ENCODE measurements at regions not wholly inside any gene's neighbourhood (a gene's known extent, or its start where the extent isn't known, plus 50 kb on each side); places are given as distances from the start of the nearest gene placed in this dataset.

GRCh38 chr2:67709835-67710234, 312.7 kb downstream of the ETAA1 start:
- DNase-seq: no peak
- Histone ChIP-seq H3K36me3 (ENCODE audit: control insufficient read depth in 3 of 3, insufficient read depth in 2 of 3, low read depth in 1 of 3, low read length in 3 of 3) (no peaks in the 10 kb centered on the region), H3K9me3 (ENCODE audit: control insufficient read depth in 2 of 2, insufficient read depth in 1 of 2, low read depth in 1 of 2, low read length in 1 of 2) (no peaks in the 10 kb centered on the region), H3K27me3 (ENCODE audit: control insufficient read depth in 3 of 3, insufficient read depth in 3 of 3, low read length in 3 of 3) (no peaks in the 10 kb centered on the region), H3K4me1 (ENCODE audit: control insufficient read depth in 3 of 3, insufficient read depth in 2 of 3, low read depth in 1 of 3, low read length in 2 of 3) (no peaks in the 10 kb centered on the region), H3K27ac (ENCODE audit: low read depth in 1 of 3, low read length in 2 of 3) (no peak overlapping the region), H3K4me3 (ENCODE audit: low read depth in 1 of 3, low read length in 3 of 3) (no peak overlapping the region)
- 71 to 89% (median 72%) methylated on average over 2 of the region's 2 CpGs for WGBS, 3 donors
- FAIRE-seq: no peak

- H3K36me3 ChIP-seq (ENCODE audit: control insufficient read depth in 3 of 3, insufficient read depth in 2 of 3, low read depth in 1 of 3, low read length in 3 of 3): no peaks in the 10 kb centered on the region
- WGBS, 3 donors: 66 to 78% (median 76%) methylated on average over 12 of the region's 12 CpGs
- DNase-seq (no peak), FAIRE-seq (no peak)
- no peak overlapping the region for H3K27ac ChIP-seq (ENCODE audit: low read depth in 1 of 3, low read length in 2 of 3)
- H3K4me3 ChIP-seq (ENCODE audit: low read depth in 1 of 3, low read length in 3 of 3): no peak overlapping the region
- H3K9me3 ChIP-seq (ENCODE audit: control insufficient read depth in 2 of 2, insufficient read depth in 1 of 2, low read depth in 1 of 2, low read length in 1 of 2): no peaks in the 10 kb centered on the region
- no peaks in the 10 kb centered on the region for H3K4me1 ChIP-seq (ENCODE audit: control insufficient read depth in 3 of 3, insufficient read depth in 2 of 3, low read depth in 1 of 3, low read length in 2 of 3)
- no peaks in the 10 kb centered on the region for H3K27me3 ChIP-seq (ENCODE audit: control insufficient read depth in 3 of 3, insufficient read depth in 3 of 3, low read length in 3 of 3)
These were observed 315.4 kb downstream of the ETAA1 start for GRCh38 chr2:67712484-67712883.

- Histone ChIP-seq H3K36me3 (ENCODE audit: control insufficient read depth in 3 of 3, insufficient read depth in 2 of 3, low read depth in 1 of 3, low read length in 3 of 3) (no peaks in the 10 kb centered on the region), H3K27ac (ENCODE audit: low read depth in 1 of 3, low read length in 2 of 3) (no peak overlapping the region), H3K4me1 (ENCODE audit: control insufficient read depth in 3 of 3, insufficient read depth in 2 of 3, low read depth in 1 of 3, low read length in 2 of 3) (no peaks in the 10 kb centered on the region), H3K9me3 (ENCODE audit: control insufficient read depth in 2 of 2, insufficient read depth in 1 of 2, low read depth in 1 of 2, low read length in 1 of 2) (no peaks in the 10 kb centered on the region), H3K4me3 (ENCODE audit: low read depth in 1 of 3, low read length in 3 of 3) (no peak overlapping the region), H3K27me3 (ENCODE audit: control insufficient read depth in 3 of 3, insufficient read depth in 3 of 3, low read length in 3 of 3) (no peaks in the 10 kb centered on the region)
- DNase-seq (no peak), FAIRE-seq (no peak)
- 32 to 61% (median 48%) methylated on average over 3 of the region's 3 CpGs for WGBS, 3 donors
These were observed 316.2 kb downstream of the ETAA1 start for GRCh38 chr2:67713376-67713775.

- 74 to 80% (median 75%) methylated on average over 1 of the region's 1 CpG for WGBS, 3 donors
- H3K4me1 ChIP-seq (ENCODE audit: control insufficient read depth in 3 of 3, insufficient read depth in 2 of 3, low read depth in 1 of 3, low read length in 2 of 3): no peaks in the 10 kb centered on the region
- no peak for FAIRE-seq
These were observed 319.8 kb downstream of the ETAA1 start for GRCh38 chr2:67716895-67717396.

GRCh38 chr2:67717692-67718091, 320.6 kb downstream of the ETAA1 start:
- no peak for FAIRE-seq
- no peaks in the 10 kb centered on the region for H3K4me1 ChIP-seq (ENCODE audit: control insufficient read depth in 3 of 3, insufficient read depth in 2 of 3, low read depth in 1 of 3, low read length in 2 of 3)
- no peaks in the 10 kb centered on the region for H3K36me3 ChIP-seq (ENCODE audit: control insufficient read depth in 3 of 3, insufficient read depth in 2 of 3, low read depth in 1 of 3, low read length in 3 of 3)
- no peaks in the 10 kb centered on the region for H3K27me3 ChIP-seq (ENCODE audit: control insufficient read depth in 3 of 3, insufficient read depth in 3 of 3, low read length in 3 of 3)
- DNase-seq: no peak
- H3K9me3 ChIP-seq (ENCODE audit: control insufficient read depth in 2 of 2, insufficient read depth in 1 of 2, low read depth in 1 of 2, low read length in 1 of 2): peaks cover 0 to 4% of the 10 kb centered on the region in 2 donors
- H3K27ac ChIP-seq (ENCODE audit: low read depth in 1 of 3, low read length in 2 of 3): no peak overlapping the region
- H3K4me3 ChIP-seq (ENCODE audit: low read depth in 1 of 3, low read length in 3 of 3): no peak overlapping the region

More at GRCh38 chr2:67716895-67717396, 319.8 kb downstream of the ETAA1 start:
- H3K9me3 ChIP-seq (ENCODE audit: control insufficient read depth in 2 of 2, insufficient read depth in 1 of 2, low read depth in 1 of 2, low read length in 1 of 2): peaks cover 0 to 4% of the 10 kb centered on the region in 2 donors
- DNase-seq: no peak
- no peak overlapping the region for H3K27ac ChIP-seq (ENCODE audit: low read depth in 1 of 3, low read length in 2 of 3)
- no peak overlapping the region for H3K4me3 ChIP-seq (ENCODE audit: low read depth in 1 of 3, low read length in 3 of 3)
- H3K36me3 ChIP-seq (ENCODE audit: control insufficient read depth in 3 of 3, insufficient read depth in 2 of 3, low read depth in 1 of 3, low read length in 3 of 3): no peaks in the 10 kb centered on the region
- H3K27me3 ChIP-seq (ENCODE audit: control insufficient read depth in 3 of 3, insufficient read depth in 3 of 3, low read length in 3 of 3): no peaks in the 10 kb centered on the region

- DNase-seq: no peak
- Histone ChIP-seq H3K4me3 (ENCODE audit: low read depth in 1 of 3, low read length in 3 of 3) (no peak overlapping the region), H3K4me1 (ENCODE audit: control insufficient read depth in 3 of 3, insufficient read depth in 2 of 3, low read depth in 1 of 3, low read length in 2 of 3) (no peaks in the 10 kb centered on the region), H3K9me3 (ENCODE audit: control insufficient read depth in 2 of 2, insufficient read depth in 1 of 2, low read depth in 1 of 2, low read length in 1 of 2) (peaks cover 0 to 4% of the 10 kb centered on the region in 2 donors), H3K27me3 (ENCODE audit: control insufficient read depth in 3 of 3, insufficient read depth in 3 of 3, low read length in 3 of 3) (no peaks in the 10 kb centered on the region), H3K27ac (ENCODE audit: low read depth in 1 of 3, low read length in 2 of 3) (no peak overlapping the region), H3K36me3 (ENCODE audit: control insufficient read depth in 3 of 3, insufficient read depth in 2 of 3, low read depth in 1 of 3, low read length in 3 of 3) (no peaks in the 10 kb centered on the region)
- FAIRE-seq: no peak
- WGBS, 3 donors: 67 to 89% (median 88%) methylated on average over 2 of the region's 2 CpGs
These were observed 322.2 kb downstream of the ETAA1 start for GRCh38 chr2:67719351-67719750.

GRCh38 chr2:67721516-67721915, 324.4 kb downstream of the ETAA1 start:
- H3K36me3 ChIP-seq (ENCODE audit: control insufficient read depth in 3 of 3, insufficient read depth in 2 of 3, low read depth in 1 of 3, low read length in 3 of 3): no peaks in the 10 kb centered on the region
- 26 to 75% (median 33%) methylated on average over 1 of the region's 1 CpG for WGBS, 3 donors
- H3K27ac ChIP-seq (ENCODE audit: low read depth in 1 of 3, low read length in 2 of 3): no peak overlapping the region
- DNase-seq (no peak), FAIRE-seq (no peak)
- H3K9me3 ChIP-seq (ENCODE audit: control insufficient read depth in 2 of 2, insufficient read depth in 1 of 2, low read depth in 1 of 2, low read length in 1 of 2): peaks cover 0 to 4% of the 10 kb centered on the region in 2 donors
- no peak overlapping the region for H3K4me3 ChIP-seq (ENCODE audit: low read depth in 1 of 3, low read length in 3 of 3)
- no peaks in the 10 kb centered on the region for H3K27me3 ChIP-seq (ENCODE audit: control insufficient read depth in 3 of 3, insufficient read depth in 3 of 3, low read length in 3 of 3)
- no peaks in the 10 kb centered on the region for H3K4me1 ChIP-seq (ENCODE audit: control insufficient read depth in 3 of 3, insufficient read depth in 2 of 3, low read depth in 1 of 3, low read length in 2 of 3)

GRCh38 chr2:67724261-67724660, 327.1 kb downstream of the ETAA1 start:
- DNase-seq (no peak), FAIRE-seq (no peak)
- Histone ChIP-seq H3K9me3 (ENCODE audit: control insufficient read depth in 2 of 2, insufficient read depth in 1 of 2, low read depth in 1 of 2, low read length in 1 of 2) (peaks cover 0 to 4% of the 10 kb centered on the region in 2 donors), H3K4me3 (ENCODE audit: low read depth in 1 of 3, low read length in 3 of 3) (no peak overlapping the region), H3K4me1 (ENCODE audit: control insufficient read depth in 3 of 3, insufficient read depth in 2 of 3, low read depth in 1 of 3, low read length in 2 of 3) (no peaks in the 10 kb centered on the region), H3K27me3 (ENCODE audit: control insufficient read depth in 3 of 3, insufficient read depth in 3 of 3, low read length in 3 of 3) (peaks cover 0 to 3% (median 2%) of the 10 kb centered on the region in 3 donors), H3K36me3 (ENCODE audit: control insufficient read depth in 3 of 3, insufficient read depth in 2 of 3, low read depth in 1 of 3, low read length in 3 of 3) (no peaks in the 10 kb centered on the region), H3K27ac (ENCODE audit: low read depth in 1 of 3, low read length in 2 of 3) (no peak overlapping the region)
- 96 to 98% (median 97%) methylated on average over 2 of the region's 2 CpGs for WGBS, 3 donors

GRCh38 chr2:67725731-67726130, 328.6 kb downstream of the ETAA1 start:
- Histone ChIP-seq H3K27ac (ENCODE audit: low read depth in 1 of 3, low read length in 2 of 3) (no peak overlapping the region), H3K36me3 (ENCODE audit: control insufficient read depth in 3 of 3, insufficient read depth in 2 of 3, low read depth in 1 of 3, low read length in 3 of 3) (no peaks in the 10 kb centered on the region), H3K4me1 (ENCODE audit: control insufficient read depth in 3 of 3, insufficient read depth in 2 of 3, low read depth in 1 of 3, low read length in 2 of 3) (no peaks in the 10 kb centered on the region), H3K27me3 (ENCODE audit: control insufficient read depth in 3 of 3, insufficient read depth in 3 of 3, low read length in 3 of 3) (peaks cover 0 to 3% (median 2%) of the 10 kb centered on the region in 3 donors), H3K4me3 (ENCODE audit: low read depth in 1 of 3, low read length in 3 of 3) (no peak overlapping the region), H3K9me3 (ENCODE audit: control insufficient read depth in 2 of 2, insufficient read depth in 1 of 2, low read depth in 1 of 2, low read length in 1 of 2) (peaks cover 0 to 4% of the 10 kb centered on the region in 2 donors)
- FAIRE-seq: no peak
- WGBS, 3 donors: 18 to 37% (median 32%) methylated on average over 1 of the region's 1 CpG
- no peak for DNase-seq

Measured in small intestine (tissue), 7 donors.